A204.1 (cell line): ENCODE measurements at regions not wholly inside any gene's neighbourhood (a gene's known extent, or its start where the extent isn't known, plus 50 kb on each side); places are given as distances from the start of the nearest gene placed in this dataset.

Experiments used
- FAIRE-seq: peaks from 2 replicates; lab custom pipeline; 2012; peaks lifted over from hg19 to GRCh38; lab: Jason Lieb, UNC

DNA sequence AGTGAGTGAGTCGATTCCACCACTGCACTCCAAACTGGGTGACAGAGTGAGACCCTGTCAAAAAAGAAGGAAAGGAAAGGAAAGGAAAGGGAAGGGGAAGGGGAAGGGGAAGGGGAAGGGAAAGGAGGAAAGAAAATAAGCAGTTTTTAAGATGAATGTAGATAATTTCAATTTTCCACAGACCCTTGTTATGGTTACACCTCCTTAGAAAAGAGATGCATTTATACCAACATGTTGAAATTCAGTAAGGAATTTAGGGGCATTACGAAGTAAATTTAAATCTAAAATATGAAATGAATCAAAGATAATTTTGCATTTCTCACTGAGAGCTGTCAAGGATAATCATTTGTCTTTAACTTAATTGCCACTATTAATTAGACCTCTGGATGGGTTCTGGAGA, 146.5 kb upstream of the TMC3 start:
- no peak for FAIRE-seq

DNA sequence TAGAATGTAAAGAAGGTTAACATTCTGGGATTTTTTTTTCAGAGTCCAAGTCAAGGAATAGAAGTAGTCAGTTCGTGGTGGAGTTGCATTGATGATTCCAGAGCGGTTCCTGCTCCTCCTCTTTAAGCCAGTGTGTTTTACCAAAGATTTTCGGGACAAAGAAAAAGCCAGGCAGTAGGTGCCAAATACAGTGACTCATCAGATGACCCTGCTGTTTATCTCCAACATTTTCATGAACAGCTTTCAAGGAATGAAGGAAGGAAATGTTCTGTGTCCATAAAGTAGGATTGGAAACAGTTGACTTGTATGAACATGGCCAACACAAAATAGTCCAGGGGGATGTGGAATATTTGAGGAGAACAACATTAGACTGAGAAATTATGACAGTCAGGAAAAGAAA, 142.4 kb upstream of the TMC3 start:
- FAIRE-seq, result no peak

DNA sequence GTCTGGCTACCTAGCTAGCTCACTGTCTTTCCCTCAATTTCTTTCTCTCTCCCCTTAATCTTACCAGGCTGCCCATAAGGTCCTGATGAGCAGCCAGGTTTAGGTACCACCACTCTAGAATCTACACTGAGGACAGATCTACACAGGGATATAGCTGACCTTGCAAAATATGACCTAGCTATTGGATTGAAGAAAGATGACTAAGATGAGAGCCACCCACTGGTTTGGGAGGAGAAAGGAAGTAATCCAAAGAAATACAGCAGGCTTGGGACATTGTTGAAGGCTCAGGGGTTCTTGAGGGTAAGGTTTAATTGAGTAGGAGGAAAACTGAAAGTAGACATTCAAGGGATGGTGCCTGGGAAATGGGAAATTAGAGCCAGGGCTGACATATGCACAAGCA, 142.0 kb upstream of the TMC3 start:
- FAIRE-seq, result no peak

GRCh38 chr15:81514725-81515124, 140.7 kb upstream of the TMC3 start:
- no peak for FAIRE-seq

DNA sequence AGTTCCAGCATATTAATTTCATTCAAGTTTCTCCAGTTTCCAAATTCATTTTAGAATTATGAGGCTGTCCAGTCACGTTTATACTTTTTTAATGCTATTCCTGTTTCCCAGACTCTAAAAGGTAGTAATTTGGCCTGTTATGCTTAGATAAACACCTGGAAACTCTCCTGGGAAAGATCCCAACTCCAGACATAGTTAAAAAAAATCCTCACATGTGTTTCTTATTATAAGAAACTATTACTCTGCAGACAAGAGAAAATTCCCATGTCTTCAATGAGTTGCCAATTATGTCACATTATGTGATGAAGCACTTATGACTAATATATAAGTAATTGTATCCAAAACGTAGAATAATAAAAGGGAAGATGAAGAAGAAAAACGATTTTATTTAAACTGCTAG, 137.1 kb upstream of the TMC3 start:
- FAIRE-seq, result no peak

- FAIRE-seq, result no peak
Observed at GRCh38 chr15:81507831-81508230, 133.8 kb upstream of the TMC3 start.

GRCh38 chr15:81506936-81507335, 132.9 kb upstream of the TMC3 start:
- FAIRE-seq, result no peak

DNA sequence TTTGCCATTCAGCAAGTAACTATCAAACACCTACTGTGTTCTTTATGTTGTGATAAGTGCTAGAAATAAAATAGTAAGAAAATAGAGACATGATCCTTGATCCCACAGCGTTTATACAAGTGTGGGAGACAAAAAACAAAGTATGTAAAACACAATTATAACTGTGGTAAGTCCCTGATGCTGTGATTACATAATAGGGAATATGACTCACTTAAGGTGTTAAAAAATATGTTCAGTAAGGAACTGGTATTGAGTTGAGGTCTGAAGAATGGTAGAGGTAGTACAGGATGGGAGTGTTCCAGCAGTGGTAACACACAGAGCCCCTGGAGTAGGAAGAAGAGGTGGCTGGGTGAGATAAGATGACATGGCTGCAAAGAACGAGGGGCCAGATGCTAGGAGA, 132.1 kb upstream of the TMC3 start:
- FAIRE-seq, result no peak

GRCh38 chr15:81504170-81504905, 130.3 kb upstream of the TMC3 start:
- no peak for FAIRE-seq

- no peak for FAIRE-seq
Observed at GRCh38 chr15:81502439-81502838, 128.4 kb upstream of the TMC3 start.

DNA sequence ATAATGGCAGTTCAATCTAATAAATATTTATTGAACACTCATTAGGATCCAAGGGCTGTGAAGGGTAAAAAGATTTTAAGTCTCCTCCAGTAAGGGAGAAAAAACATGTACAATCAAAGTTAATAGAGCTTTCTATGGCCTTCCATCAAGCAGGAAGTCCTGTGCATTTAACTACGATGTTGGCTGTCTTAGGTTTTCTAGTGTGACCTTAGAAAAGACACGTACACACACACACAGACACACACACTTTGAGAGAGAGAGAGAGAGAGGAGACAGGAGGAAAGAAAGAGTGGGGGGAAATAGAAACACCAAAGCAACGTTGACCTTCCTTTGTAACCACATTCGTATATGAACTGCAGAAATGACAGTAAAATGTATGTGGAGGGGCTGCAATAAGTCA, 126.1 kb upstream of the TMC3 start:
- no peak for FAIRE-seq

DNA sequence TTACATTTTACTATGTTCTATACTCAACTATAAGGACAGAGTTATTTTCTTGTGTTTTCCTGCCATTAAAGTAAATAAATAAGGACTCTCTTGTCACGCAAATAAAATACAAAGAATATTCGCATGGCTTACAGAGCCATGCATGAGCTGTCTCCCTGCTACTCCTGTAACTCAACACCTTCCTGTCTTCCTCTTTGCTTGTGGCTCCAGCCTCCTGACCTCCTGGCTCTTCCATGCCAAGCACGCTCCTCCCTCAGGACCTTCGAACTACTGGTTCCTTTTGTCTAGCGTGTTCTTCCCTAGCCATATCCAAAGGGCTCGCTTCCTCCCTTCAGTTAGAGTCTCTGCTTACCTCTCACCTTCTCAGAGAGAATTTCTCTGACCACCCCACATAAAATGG, 124.3 kb upstream of the TMC3 start:
- FAIRE-seq, result no peak

DNA sequence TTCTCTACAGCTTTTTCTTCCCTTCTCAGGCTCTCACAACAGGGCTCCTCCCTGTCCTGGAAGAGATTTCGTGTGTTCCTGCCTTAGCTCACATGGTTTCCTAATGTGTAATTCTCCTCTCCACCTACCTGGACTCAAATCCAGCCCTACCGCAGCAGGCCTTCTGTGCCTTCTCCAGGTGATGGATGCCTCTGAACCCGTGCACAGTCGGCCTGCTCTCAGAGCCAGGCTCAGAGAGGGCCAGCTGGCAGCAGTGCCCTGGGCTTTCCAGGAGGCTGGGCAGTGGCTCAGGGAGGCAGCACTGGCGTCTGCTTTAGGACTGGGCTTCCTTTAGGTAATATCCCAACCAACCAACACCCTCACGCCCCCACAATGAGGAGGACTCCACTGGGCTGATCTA, 123.2 kb upstream of the TMC3 start:
- FAIRE-seq, result no peak

DNA sequence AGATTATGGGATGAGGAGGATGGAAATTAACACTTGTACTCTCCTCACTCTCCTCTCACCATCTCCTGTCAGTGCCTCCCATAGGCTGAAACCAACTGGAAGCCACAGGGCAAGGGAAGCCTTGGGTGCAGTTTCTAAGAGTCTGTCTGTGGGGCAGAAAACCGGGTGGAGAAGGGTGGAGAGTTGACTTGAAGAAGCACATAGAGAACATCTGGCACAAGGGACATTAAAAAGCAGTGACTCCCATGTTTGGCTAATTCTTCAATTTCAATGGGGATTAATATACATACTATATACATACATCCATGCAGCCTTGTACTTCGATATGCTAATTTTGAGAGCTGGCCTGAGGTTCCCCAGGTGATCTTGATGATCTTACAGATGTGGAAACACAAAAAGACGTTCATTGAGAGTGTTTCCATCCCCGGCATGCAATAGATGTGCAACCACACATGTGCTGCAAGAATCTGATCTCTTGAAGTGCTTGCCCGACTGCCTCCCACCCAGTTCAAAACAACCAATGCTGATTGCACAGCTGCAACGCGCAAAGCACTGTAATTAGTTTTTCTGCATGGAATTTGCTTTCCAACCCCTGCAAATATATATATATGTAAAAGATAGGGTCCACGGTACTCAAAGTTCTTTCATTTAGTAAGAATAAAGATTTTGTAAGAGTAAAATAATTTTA, 121.9 kb upstream of the TMC3 start:
- FAIRE-seq, result no peak

GRCh38 chr15:81492969-81493645, 119.1 kb upstream of the TMC3 start:
- FAIRE-seq, result no peak

- no peak for FAIRE-seq
Observed at GRCh38 chr15:81492331-81492968, 118.4 kb upstream of the TMC3 start.

GRCh38 chr15:81491414-81492096, 117.5 kb upstream of the TMC3 start:
- FAIRE-seq, result no peak

DNA sequence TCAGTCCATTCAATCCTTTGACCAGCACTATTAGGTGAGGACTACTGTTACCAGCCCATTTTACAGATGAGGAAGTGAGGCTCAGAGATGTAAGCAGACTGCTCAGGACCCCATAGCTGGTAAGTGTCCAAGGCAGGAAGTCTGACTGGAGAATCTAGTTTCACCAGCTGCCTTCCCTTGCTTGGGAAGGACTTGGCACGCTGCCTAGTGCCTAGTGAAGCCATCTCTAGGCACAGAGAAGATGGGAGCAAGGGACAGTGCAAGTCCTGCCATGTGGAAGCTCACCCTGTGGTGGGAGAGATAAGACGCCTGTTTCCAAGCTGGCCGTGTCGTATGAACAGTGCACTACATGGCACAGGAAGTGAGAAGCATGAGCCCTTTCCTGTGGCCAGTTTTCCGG, 111.8 kb upstream of the TMC3 start:
- FAIRE-seq, result no peak

DNA sequence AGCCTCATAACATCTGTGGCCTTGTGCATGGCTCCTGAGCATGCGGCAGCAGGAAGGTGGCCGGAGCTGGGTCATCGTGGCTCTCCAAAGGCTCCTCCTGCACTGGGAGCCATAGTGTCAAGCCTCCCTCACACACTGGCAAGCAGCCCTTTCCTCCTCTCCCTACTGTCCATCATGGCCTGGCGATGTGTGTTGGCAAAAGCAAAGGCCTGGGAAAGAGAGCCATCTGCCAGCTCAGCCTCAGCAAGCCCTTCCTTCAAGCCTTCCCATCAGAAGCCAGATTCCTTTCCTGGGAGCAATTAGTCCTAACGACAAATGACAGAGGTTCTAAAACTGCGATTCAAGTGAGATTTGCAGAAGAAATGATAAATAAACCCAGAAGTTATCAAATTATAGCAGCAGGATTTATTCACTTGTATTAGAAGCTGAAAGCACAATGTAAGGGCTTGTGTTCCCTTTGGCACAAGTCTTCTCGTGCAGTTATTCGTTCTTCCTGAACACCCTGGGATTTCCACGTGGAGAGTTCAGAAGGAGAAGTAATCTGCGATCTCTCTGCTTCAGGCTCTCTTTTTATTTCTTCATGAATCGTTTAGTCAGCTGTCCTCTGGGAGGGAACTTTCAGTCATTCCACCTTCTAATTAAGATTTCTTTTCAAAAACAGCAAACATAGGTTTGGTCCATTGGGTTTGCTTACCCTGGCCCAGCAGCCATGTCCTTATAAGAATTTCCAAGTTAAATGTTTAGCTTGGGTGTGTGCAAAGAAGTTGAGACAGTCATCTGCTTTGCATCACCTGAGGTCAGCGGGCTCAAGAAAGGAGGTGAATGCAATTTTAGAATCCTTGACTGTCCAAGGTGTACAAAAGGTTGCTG, 110.3 kb upstream of the TMC3 start:
- FAIRE-seq, result no peak

DNA sequence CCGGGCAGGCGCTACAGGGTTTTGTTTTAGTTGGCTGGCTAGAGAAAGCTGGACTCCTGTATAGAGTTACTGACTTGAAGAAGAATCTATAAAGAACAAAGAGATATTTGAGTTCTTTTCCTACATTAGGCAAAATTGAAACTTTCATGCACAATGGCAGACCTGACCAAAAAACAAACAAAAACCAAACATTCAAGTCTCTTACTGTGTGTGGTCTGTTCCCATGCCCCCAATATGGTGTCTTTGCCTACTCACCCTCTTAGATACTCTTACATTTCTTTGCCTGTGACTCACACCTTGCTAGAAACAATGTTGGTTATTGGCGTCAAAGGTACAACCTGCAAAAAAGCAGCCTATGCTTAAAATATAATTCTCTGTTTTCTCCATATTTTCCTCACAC, 109.5 kb upstream of the TMC3 start:
- no peak for FAIRE-seq

- no peak for FAIRE-seq
Observed at GRCh38 chr15:81481346-81481745, 107.3 kb upstream of the TMC3 start.

DNA sequence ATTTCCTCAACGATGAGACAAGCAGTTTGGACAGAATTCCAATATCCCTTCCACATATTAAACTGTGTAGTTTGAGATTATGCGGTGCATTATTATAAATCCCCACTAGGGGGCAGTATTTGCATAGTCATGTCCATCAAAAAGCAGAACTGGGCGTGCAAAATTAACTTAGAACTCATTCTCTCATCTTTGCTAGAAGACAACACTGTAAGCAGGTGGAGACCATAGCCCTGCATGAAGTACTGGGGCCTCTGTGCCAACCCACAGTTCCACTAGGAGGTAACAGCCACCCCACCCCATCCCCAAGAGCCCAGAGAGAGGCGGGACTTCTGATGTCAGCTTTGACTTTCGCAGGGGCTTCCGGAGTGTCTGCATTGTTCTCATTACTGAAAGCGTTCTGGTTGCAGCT, 106.6 kb upstream of the TMC3 start:
- FAIRE-seq, result peak; percentile 93
